Fibroblast of villous mesenchyme (primary cell): ENCODE measurements at regions not wholly inside any gene's neighbourhood (a gene's known extent, or its start where the extent isn't known, plus 50 kb on each side); places are given as distances from the start of the nearest gene placed in this dataset.

Experiments used
- DNase-seq: peaks from one replicate; pipeline ENCODE4 v3.0.0-alpha.2; 2010; ENCODE audit warnings: low read depth
- H3K4me3 ChIP-seq: 2 replicates; pipeline ENCODE4 v1.5.1; 2011; ENCODE audit warnings: low read depth, mild to moderate bottlenecking, low read length
- CTCF ChIP-seq: IDR thresholded peaks from 2 replicates; pipeline ENCODE4 v1.5.1; 2012; ENCODE audit warnings: low read depth, mild to moderate bottlenecking, low read length; ENCODE audit not compliant: insufficient read depth

GRCh38 chr2:11024687-11025086 is 113.0 kb downstream of the KCNF1 start:
- no peak overlapping the region for H3K4me3 ChIP-seq
- no peak for DNase-seq
- no peak for TF ChIP-seq CTCF

GRCh38 chr2:11026286-11026921 is 114.7 kb downstream of the KCNF1 start:
- no peak overlapping the region for H3K4me3 ChIP-seq
- TF ChIP-seq CTCF: no peak
- no peak for DNase-seq

- DNase-seq: no peak
- no peak overlapping the region for H3K4me3 ChIP-seq
- TF ChIP-seq CTCF: no peak
Measured at GRCh38 chr2:11027195-11027594, 115.5 kb downstream of the KCNF1 start.

- H3K4me3 ChIP-seq: no peak overlapping the region
- TF ChIP-seq CTCF: no peak
- no peak for DNase-seq
Measured at GRCh38 chr2:11028407-11028916, 116.7 kb downstream of the KCNF1 start.

GRCh38 chr2:11029136-11029535 is 117.4 kb downstream of the KCNF1 start:
- TF ChIP-seq CTCF: no peak
- H3K4me3 ChIP-seq: no peak overlapping the region
- DNase-seq: no peak

GRCh38 chr2:11030036-11030435 is 118.3 kb downstream of the KCNF1 start:
- no peak for DNase-seq
- TF ChIP-seq CTCF: no peak

GRCh38 chr2:11030909-11031308 is 119.2 kb downstream of the KCNF1 start:
- DNase-seq: no peak
- no peak for TF ChIP-seq CTCF
- no peak overlapping the region for H3K4me3 ChIP-seq

More at GRCh38 chr2:11030036-11030435, 118.3 kb downstream of the KCNF1 start:
- H3K4me3 ChIP-seq: no peak overlapping the region
